OCI-LY1 (cell line): ENCODE measurements at regions not wholly inside any gene's neighbourhood (a gene's known extent, or its start where the extent isn't known, plus 50 kb on each side); places are given as distances from the start of the nearest gene placed in this dataset.

Experiments used
- H2AFZ ChIP-seq: fragments of 200-600 bp; sonication (generic), shearing (Covaris generic); 2 replicates; pipeline ENCODE4 v1.6.0; 2014; ENCODE audit warnings: antibody characterized with exemption, mild to moderate bottlenecking, low read length
- H3F3A ChIP-seq: fragments of 200-600 bp; sonication (generic), shearing (Covaris generic); 2 replicates; pipeline ENCODE4 v1.6.0; 2014; ENCODE audit warnings: mild to moderate bottlenecking, antibody characterized with exemption, low read length, moderate library complexity; ENCODE audit not compliant: insufficient read depth
- H3K27ac ChIP-seq: fragments of 200-600 bp; sonication (generic); 2 replicates; pipeline ENCODE4 v1.5.1; 2014; ENCODE audit warnings: low read length, mixed run types, mild to moderate bottlenecking, low read depth; ENCODE audit not compliant: poor library complexity, severe bottlenecking
- H3K27me3 ChIP-seq: fragments of 200-600 bp; sonication (generic); 2 replicates; pipeline ENCODE4 v1.6.0; 2014; ENCODE audit warnings: antibody characterized with exemption, mild to moderate bottlenecking, low read length, moderate library complexity; ENCODE audit not compliant: insufficient read depth
- H3K36me3 ChIP-seq: fragments of 200-600 bp; sonication (generic); 2 replicates; pipeline ENCODE4 v1.6.1; 2014; ENCODE audit warnings: mild to moderate bottlenecking, antibody characterized with exemption, low read length, moderate library complexity, mixed read lengths; ENCODE audit not compliant: insufficient read depth
- H3K4me1 ChIP-seq: fragments of 200-600 bp; sonication (generic); 2 replicates; pipeline ENCODE4 v1.5.1; 2014; ENCODE audit warnings: mild to moderate bottlenecking, low read length, moderate library complexity; ENCODE audit not compliant: insufficient read depth, severe bottlenecking
- H3K4me2 ChIP-seq: fragments of 200-600 bp; sonication (generic), shearing (Covaris generic); 2 replicates; pipeline ENCODE4 v1.6.1; 2014; ENCODE audit warnings: low read length
- H3K4me3 ChIP-seq: fragments of 200-600 bp; sonication (generic); 2 replicates; pipeline ENCODE4 v1.5.1; 2014; ENCODE audit warnings: low read length, low read depth, mild to moderate bottlenecking, mixed read lengths; ENCODE audit not compliant: poor library complexity, severe bottlenecking
- H3K79me2 ChIP-seq: fragments of 200-600 bp; shearing (Covaris generic); 2 replicates; pipeline ENCODE4 v1.6.1; 2016; ENCODE audit warnings: mixed run types, low read length, mixed read lengths; ENCODE audit not compliant: insufficient read depth
- H3K9ac ChIP-seq: fragments of 200-600 bp; sonication (generic), shearing (Covaris generic); 2 replicates; pipeline ENCODE4 v1.6.1; 2014; ENCODE audit warnings: mild to moderate bottlenecking, low read length, mixed read lengths
- H3K9me2 ChIP-seq: fragments of 200-600 bp; sonication (generic), shearing (Covaris generic); 2 replicates; pipeline ENCODE4 v1.6.1; 2014; ENCODE audit warnings: low read depth, mild to moderate bottlenecking, low read length, mixed read lengths
- H3K9me3 ChIP-seq: fragments of 200-600 bp; shearing (Covaris generic); 2 replicates; pipeline ENCODE4 v1.6.1; 2014; ENCODE audit warnings: low read length, mixed read lengths
- H4K20me1 ChIP-seq: fragments of 200-600 bp; sonication (generic), shearing (Covaris generic); 2 replicates; pipeline ENCODE4 v1.6.0; 2016; ENCODE audit warnings: mild to moderate bottlenecking, low read length; ENCODE audit not compliant: insufficient read depth
- EZH2 ChIP-seq: fragments of 200-600 bp; sonication (generic), shearing (Covaris generic); IDR thresholded peaks from 2 replicates; pipeline ENCODE4 v1.8.0; 2017; ENCODE audit warnings: borderline replicate concordance, mixed run types, mild to moderate bottlenecking, antibody characterized with exemption, low read length, moderate library complexity, mixed read lengths
- TF ChIP-seq, protein P1 (sequence below): fragments of 200-600 bp; sonication (generic), shearing (Covaris generic); IDR thresholded peaks from 2 replicates; pipeline ENCODE4 v1.5.1; 2017; ENCODE audit warnings: mild to moderate bottlenecking, antibody characterized with exemption, low read length, moderate library complexity, mixed read lengths

DNA sequence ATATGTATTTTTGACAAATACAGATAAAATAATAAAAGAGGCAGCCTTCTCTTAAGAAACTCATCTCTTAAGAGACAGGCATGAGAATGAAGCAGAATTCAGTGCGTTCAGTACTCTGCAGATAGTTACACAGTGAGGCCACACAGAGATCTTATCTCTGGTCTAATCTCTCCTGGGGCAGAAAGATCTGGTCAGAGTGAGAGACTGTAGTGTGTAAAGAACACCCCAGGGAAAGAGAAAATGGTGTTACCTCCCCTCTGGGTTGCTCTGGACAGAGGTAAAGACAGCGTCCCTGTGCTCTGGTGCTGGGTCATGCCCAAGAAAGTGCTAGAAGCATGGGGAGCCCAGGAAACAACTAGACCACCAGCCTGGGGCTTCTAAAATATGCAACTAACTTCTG lies 216.3 kb downstream of the SIPA1L2 start:
- TF ChIP-seq, protein P1, sequence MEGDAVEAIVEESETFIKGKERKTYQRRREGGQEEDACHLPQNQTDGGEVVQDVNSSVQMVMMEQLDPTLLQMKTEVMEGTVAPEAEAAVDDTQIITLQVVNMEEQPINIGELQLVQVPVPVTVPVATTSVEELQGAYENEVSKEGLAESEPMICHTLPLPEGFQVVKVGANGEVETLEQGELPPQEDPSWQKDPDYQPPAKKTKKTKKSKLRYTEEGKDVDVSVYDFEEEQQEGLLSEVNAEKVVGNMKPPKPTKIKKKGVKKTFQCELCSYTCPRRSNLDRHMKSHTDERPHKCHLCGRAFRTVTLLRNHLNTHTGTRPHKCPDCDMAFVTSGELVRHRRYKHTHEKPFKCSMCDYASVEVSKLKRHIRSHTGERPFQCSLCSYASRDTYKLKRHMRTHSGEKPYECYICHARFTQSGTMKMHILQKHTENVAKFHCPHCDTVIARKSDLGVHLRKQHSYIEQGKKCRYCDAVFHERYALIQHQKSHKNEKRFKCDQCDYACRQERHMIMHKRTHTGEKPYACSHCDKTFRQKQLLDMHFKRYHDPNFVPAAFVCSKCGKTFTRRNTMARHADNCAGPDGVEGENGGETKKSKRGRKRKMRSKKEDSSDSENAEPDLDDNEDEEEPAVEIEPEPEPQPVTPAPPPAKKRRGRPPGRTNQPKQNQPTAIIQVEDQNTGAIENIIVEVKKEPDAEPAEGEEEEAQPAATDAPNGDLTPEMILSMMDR = no peak
- no peak for TF ChIP-seq EZH2
- Histone ChIP-seq H3K4me2 (no peak overlapping the region), H3K36me3 (no peaks in the 10 kb centered on the region), H3K27ac (no peak overlapping the region), H3K9ac (no peak overlapping the region), H3F3A (no peaks in the 10 kb centered on the region), H3K27me3 (no peaks in the 10 kb centered on the region), H4K20me1 (no peaks in the 10 kb centered on the region), H3K4me1 (no peaks in the 10 kb centered on the region), H3K9me2 (no peaks in the 10 kb centered on the region), H3K4me3 (no peak overlapping the region), H2AFZ (no peak overlapping the region), H3K79me2 (no peaks in the 10 kb centered on the region), H3K9me3 (no peaks in the 10 kb centered on the region)

DNA sequence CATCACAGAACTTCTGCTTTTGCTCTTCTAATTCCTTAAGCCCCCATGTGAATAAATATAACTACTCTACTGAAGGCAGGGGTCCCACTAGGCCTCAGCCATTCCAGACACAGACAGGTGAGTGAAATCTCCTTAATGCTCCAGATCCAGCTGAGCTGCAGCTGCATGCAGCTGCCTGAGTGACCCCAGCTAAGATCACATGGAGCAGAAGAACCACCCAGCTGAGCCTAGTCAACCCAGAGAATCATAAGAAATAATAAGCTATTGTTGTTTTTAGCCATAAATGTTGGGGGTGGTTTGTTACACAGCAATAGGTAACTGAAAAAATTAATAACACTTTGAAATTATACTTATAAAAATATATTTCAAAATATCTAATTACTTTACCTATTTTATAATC lies 220.3 kb downstream of the SIPA1L2 start:
- Histone ChIP-seq H3K4me1 (no peaks in the 10 kb centered on the region), H3K9me3 (no peaks in the 10 kb centered on the region)

DNA sequence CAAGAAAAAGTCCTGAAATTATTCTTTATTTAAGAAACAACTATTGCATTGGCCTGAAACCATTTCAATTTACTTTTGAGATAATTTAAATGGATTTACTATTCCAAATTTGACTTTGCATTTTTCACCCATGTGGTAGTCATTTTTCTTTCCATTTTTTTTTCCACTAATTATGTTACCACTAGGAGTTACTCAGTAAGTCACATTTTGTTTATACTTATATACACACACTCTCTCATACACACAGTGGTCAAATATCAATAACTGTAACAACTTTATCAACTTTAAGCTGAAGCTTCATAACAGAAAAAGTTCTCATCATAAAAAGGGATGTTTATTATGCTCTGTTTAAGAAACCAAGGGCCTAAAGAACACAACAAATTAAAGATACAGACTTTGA lies 222.8 kb downstream of the SIPA1L2 start:
- no peak overlapping the region for H3K27ac ChIP-seq
- no peak overlapping the region for H3K4me3 ChIP-seq
- H3K4me1 ChIP-seq = no peaks in the 10 kb centered on the region
- no peaks in the 10 kb centered on the region for H3K27me3 ChIP-seq
- TF ChIP-seq, protein P1 = no peak
- no peak for TF ChIP-seq EZH2
- no peaks in the 10 kb centered on the region for H3K79me2 ChIP-seq
- H4K20me1 ChIP-seq = no peaks in the 10 kb centered on the region
- no peaks in the 10 kb centered on the region for H3K36me3 ChIP-seq
- no peaks in the 10 kb centered on the region for H3K9me3 ChIP-seq
- H3K9me2 ChIP-seq = no peaks in the 10 kb centered on the region
- H3K9ac ChIP-seq = no peak overlapping the region
- H3F3A ChIP-seq = no peaks in the 10 kb centered on the region
- H3K4me2 ChIP-seq = no peak overlapping the region
- no peak overlapping the region for H2AFZ ChIP-seq

More for the DNA sequence above, 220.3 kb downstream of the SIPA1L2 start:
- H3K36me3 ChIP-seq = no peaks in the 10 kb centered on the region
- H3K27ac ChIP-seq = no peak overlapping the region
- H3K27me3 ChIP-seq = no peaks in the 10 kb centered on the region
- H3K79me2 ChIP-seq = no peaks in the 10 kb centered on the region
- no peaks in the 10 kb centered on the region for H3F3A ChIP-seq
- no peak overlapping the region for H3K9ac ChIP-seq
- no peak overlapping the region for H3K4me2 ChIP-seq
- H3K4me3 ChIP-seq = no peak overlapping the region
- no peak for TF ChIP-seq EZH2
- TF ChIP-seq, protein P1 = no peak
- H3K9me2 ChIP-seq = no peaks in the 10 kb centered on the region
- no peaks in the 10 kb centered on the region for H4K20me1 ChIP-seq
- no peak overlapping the region for H2AFZ ChIP-seq
